COLO668 (cell line): ENCODE measurements at regions not wholly inside any gene's neighbourhood (a gene's known extent, or its start where the extent isn't known, plus 50 kb on each side); places are given as distances from the start of the nearest gene placed in this dataset.

Experiments
- DNase-seq: peaks from one replicate; lab custom pipeline; 2025; ENCODE audit not compliant: unreplicated experiment; lab: John Stamatoyannopoulos, UW

DNA sequence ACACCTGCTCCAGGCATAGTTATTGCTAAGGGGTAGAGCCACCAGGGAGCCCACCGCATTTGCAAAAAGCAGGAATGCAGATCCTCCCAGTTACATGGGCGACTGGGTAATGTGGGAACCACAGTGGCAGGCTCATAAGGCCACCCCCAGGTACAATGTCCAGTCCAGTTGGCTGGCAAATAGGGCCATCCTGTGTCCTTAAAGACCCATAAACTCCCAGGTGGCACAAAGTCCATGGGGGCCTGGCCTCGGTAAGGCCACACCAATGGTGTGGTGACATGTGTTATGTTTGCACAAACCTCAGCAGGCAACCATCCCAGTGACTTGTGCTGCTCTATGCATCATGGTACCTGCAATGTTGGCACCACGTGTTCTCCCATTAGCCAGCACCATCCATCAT, 283.6 kb upstream of the GYPC start:
- DNase-seq = no peak

DNA sequence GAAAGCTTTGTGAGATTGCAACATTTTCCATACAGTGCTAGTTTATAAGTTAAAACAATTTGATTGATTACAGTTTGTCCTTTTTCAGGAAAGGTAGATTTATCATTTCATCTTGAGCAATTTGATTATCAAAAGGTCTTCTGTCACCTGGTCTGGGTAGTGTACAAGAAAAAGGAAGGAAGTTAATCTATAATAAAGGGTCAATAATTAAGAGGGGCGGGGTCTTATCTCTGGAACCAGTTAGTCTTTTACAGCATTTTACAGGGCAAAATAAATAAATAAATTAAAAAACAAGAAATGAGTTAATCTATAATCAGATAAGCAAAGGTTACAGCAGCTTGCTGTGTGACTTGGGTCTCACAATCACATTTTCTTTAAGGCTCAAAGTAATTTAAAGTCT, 277.8 kb upstream of the GYPC start:
- no peak for DNase-seq

DNA sequence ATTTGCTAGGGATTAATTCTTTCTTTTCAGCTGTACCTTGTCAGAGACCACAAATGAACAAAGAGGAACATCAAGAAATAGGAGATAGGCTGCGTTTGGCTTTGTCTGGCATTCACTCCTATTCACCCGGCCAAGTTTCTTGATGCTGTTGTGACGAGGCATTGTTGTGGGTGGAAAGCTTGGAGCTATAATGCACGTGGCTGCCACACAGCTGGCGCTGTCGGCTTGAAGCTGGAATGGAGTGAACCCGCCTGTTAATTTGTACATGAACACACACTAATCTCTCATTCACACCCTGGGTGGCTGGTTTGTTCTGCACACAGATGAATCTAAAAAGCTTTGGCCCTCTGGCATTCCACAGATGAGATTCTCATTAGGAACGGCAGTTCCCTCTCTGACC, 274.9 kb upstream of the GYPC start:
- DNase-seq = no peak

DNA sequence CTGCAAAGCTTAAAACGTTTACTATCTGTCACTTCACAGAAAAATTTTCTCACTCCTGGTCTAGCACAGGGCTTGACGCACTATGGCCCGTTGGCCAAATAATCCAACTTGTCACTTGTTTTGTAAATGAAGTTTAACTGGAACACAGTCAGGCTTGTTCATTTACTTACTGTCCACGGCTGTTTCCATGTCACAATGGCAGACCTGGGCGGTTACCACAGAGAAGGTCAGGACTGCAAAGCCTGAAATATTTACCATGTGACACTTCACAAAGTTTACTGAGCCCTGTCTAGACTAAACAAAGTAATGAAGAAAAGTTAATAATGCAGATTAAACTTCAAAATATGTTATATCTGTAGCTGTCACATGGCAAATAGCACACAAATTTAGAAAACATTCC, 273.0 kb upstream of the GYPC start:
- DNase-seq = no peak

DNA sequence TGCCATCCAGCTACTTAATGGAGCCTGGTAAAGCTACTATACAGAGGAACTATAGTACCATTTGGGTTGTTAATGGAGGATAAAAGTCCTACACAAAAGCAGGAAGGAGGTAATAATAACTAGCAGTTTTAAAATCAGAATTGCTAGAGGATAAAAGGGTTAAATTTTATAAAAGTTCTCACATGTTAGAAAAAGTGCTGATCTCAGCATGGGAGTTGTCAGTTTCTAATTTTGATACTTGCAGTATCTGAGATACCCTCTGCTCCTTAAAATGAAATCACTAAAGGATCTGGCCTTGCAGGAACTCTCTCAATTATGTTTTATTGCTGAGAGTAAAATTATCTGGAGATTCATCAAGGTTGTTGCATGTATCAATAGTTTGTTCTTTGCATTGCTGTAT, 272.2 kb upstream of the GYPC start:
- DNase-seq = no peak

DNA sequence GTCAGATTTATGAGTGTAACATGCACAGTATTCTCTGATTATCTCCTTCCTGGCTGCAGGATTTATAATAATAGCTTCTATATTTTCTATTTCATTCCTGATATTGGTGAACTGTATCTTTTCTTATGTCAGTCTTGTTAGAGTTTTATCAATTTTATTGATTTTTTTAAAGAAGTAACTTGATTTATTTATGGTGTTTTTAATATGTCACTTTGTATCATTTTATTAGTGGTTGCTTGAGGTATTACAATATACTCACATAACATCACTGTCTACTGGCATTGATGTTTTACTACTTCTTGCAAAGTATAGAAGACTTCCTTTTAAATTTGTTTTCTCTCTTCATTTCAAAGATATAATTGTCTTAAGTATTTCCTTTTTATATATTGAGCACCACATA, 270.5 kb upstream of the GYPC start:
- no peak for DNase-seq

DNA sequence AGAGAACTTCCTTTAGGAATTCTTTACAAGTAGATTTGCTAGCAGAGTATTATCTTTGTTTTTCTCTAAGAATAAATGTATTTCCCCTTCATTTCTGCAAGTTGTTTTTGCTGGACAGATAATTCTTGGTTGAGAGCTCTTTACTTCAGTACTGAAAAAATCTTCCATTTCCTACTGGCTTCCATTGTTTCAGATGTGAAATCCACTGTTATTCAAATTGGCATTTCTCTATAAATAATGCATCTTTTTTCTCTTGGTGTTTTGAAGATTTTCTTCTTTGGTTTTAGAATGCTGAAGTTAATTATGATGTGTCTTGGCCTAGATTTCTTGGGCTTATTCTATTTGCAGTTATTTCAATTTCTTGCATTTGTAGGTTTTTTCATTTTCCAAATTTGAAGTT, 270.0 kb upstream of the GYPC start:
- no peak for DNase-seq

DNA sequence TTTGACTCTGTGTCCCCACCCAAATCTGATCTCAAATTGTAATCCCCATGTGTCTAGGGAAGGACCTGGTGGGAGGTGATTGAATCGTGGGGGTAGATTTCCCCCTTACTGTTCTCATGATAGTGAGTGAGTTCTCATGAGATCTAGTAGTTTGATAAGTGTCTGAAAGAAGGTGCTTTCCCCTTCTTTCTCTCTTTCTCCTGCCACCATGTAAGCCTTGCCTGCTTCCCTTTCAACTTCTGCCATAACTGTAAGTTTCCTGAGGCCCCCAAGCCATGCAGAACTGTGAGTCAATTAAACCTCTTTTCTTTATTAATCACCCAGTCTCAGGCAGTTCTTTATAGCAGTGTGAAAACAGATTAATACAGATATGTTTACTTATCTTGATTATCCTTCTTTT, 266.5 kb upstream of the GYPC start:
- no peak for DNase-seq

DNA sequence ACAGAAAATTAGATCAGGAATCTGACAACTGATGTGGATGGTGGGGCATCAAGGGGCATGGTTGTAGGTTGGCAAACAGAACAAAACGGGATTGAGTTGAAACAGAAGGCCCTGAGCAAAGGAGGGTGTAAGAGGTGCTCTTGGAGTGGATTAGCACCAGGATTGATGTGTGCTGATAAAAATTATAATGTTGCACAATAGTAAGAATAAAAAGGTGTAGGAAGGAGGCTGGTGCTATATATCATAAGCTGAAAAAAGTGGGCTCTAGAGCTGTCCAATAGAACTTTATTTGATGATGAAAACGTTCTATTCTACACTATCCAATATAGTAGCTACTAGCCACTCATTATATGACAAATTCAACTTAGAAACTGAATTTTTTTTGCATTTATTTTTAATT, 263.1 kb upstream of the GYPC start:
- DNase-seq = no peak

DNA sequence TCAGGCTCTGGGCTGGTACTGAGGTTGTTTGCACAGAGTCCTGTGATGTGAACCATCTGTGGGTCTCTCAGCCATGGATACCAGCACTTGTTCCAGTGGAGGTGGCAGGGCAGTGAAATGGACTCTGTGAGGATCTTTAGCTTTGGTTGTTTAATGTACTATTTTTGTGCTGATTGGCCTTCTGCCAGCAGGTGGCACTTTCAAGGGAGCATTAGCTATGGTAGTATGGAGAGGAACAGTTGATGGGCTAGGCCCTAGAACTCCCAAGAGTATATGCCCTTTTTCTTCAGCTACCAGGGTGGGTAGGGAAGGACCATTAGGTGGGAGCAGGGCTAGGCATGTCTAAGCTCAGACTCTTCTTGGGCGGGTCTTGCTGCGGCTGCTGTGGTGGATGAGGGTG, 257.0 kb upstream of the GYPC start:
- DNase-seq = peak; percentile 16

DNA sequence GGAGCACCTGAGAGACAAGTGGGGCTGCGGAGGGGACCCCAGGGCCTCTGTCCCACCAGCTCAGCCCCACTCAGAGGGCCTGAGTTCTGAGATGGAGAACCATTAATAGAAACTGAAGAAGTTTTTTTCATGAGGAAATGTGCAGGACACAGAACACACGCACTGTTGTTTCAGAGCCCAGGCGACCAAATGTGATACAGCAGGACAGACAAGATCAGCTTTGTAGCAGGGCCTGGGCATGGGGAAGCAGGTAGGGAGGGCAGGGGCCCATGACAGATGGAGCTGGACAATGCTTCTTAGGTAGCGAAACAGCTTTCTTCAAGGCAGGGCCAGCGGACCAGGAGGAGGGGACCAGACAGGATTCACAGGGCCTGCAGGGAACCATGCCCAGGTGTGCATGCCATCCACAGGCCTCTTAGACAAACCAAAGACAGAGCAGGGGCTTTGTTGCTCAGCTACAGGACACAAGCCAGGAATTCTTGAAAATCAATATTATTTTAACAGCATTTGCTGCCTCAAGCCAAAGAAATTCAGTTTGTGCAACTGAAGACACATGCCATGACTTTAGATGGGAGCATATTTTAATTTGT, 252.8 kb upstream of the GYPC start:
- no peak for DNase-seq

DNA sequence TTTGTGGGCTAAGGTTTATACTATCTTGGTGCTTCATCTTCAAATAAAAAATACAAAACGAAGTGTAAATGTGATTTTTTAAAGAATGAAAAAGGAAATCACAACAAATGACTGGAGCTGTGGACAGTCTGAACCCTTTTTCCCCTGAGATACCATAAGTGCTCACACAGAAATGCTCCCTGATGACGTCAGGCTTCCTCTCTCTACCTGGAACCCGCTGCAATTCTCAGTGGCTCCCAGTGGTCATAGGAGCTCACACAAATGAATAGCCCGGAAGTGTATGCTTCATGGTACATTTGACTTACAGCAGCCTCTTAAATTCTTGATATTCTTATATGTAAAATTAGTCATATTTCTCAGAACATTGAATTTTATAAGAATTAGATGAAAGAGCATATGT, 249.7 kb upstream of the GYPC start:
- no peak for DNase-seq

DNA sequence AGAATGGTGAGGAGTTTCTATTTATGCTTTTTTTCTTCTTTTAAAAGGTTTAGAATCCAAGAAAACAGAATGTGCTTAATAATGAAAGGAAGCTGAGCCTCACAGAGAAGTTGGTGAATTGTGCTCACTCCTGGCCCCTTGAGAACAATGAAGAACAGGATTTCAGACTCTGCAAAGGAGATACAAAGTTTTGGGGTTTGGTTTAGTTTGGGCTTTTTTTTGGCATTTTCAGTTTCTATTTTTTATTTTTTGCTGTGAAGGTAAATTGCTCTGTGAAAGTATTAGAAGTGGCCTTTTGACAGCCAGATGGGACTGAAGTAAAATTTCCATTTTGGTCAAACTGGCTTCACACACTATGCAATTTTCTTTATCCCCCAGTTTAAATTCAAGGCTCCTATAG, 247.3 kb upstream of the GYPC start:
- no peak for DNase-seq

DNA sequence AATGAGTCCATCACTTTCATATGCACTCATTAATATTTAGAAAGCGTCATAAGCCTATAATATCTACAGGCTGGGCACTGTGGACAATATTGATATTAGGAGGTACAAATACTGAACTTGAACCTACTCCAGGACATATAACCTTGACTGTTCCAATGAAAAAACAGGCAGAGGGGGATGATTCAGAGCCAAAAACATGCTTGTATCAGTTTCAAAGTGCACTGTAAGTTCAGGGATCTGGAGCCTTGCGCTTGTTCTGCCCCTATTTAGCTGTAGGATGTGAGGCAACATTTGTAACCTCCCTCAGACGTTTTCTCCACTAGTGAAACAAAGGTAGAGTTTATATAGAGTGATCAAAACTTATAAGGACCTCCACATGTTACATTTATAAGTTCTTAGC, 246.1 kb upstream of the GYPC start:
- no peak for DNase-seq

DNA sequence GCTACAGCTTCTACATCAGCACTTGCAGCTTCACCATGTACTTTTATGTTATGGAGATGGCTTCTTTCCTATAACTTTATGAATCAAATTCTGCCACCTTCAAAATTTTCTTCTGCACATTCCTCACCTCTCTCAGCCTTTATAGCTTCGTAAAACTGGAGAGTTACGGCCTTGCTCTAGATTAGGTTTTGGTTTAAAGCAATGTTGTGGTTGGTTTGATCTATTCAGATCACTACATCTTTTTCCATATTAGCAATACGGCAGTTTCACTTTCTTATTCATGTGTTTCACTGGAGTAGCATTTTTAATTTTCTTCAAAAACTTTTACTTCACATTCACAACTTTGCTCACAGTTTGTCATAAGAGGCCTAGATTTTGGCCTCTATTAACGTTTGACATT, 242.9 kb upstream of the GYPC start:
- no peak for DNase-seq

DNA sequence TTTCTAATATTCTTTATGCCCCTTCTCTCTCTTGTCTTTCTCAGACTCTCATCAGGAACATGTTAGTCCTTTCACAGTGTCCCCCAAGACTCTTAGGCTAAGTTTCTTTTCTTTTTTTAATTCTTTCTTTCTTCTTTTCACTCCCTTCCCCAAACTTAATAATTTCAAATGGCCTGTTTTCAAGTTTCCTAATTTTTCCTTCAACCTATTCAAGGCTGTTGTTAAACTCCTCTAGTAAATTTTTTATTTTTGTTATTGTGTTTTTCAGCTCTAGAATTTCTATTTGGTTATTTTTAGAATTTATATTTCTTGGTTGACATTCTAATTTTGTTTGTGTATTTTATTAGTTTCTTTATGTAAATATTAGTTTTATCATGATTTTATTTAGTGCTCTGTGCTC, 236.6 kb upstream of the GYPC start:
- no peak for DNase-seq

DNA sequence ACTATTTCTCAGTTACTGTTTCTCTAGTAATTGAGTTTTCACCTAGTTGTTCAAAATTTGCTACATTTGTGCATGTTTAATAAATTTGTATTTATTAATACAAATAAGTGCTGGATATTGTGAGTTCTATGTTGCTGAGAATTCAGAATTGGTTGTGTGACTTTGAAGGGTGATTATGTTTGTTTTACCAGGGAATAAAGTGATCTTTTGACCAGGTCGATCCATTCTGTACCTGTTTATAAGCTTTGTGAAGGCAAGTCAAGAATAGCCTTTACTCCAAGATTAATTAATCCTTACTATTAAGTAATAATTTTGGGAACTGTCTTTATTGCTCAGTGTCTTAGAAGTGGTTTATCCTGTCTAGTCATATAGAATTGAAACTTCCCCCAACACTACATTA, 230.0 kb upstream of the GYPC start:
- DNase-seq = no peak

DNA sequence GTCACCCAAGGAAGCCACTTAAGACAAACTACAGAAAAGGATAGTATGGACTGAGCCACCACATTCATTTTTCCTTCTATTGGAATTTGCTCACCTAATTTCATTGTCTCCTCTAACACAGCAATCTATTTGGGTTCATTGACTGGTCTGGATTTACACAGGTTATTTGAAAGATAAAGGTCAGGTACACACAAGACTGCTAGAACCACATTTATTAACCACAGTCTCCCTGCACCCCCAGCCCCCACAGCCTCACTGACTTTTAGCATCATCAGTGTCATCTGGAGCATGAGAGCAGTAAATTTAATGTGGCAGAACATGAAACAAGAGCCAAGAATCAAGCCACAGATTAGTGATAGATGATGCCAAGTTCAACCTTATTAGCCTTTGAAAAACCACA, 226.9 kb upstream of the GYPC start:
- DNase-seq = no peak

DNA sequence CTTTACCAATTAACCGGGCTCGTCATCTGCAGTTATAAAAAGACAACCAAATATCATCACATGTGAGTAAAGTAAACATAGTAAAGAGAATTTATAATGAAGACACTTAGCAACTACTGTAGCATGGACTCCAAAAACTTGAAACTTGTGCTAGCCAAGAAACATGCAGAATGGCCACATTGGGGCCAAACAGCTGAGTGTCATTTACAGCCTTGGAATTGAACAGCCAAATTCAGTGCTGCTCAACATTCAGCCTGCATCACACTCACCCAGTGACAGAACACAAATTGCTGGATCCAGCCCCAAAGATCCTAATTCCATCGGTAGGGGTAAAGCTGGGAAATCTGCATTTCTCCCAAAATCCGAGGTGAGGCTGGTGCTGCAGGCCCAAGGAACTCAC, 224.8 kb upstream of the GYPC start:
- no peak for DNase-seq

DNA sequence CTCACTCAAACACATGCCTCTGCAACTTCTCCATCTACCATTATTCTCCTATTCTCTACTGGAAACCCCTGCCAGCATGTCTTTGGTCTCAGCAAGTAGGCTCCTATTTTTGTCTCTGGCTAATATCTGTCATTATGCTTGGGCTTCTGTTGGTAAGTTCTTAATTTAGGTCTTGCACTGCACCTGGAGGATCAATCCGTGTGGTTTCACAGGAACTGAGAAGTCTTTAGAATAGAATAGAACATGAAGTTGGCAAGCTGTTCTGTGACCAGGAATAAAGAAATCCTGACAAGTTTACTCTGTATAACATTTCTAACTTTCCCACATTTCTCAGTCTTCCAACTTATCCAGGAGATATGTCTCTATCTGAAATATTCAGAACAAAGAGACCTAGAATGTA, 219.5 kb upstream of the GYPC start:
- DNase-seq = no peak

DNA sequence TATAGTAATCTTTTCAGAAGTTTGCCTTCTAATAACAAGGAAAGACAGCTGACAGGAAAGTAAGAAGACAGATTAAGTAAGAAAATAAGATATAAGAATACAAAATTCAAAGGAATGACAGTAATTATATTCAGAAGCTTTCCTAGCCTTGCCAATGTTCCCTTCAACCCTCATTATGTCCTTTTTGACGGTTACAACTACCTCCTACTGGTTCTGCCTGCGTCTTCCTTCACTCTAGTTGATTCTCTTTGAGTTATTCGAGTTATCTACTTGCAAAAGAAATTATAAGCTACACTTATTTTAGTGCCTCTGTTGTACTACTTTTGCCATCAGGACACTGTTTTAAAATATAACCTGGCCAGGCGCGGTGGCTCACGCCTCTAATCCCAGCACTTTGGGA, 218.9 kb upstream of the GYPC start:
- DNase-seq = no peak

DNA sequence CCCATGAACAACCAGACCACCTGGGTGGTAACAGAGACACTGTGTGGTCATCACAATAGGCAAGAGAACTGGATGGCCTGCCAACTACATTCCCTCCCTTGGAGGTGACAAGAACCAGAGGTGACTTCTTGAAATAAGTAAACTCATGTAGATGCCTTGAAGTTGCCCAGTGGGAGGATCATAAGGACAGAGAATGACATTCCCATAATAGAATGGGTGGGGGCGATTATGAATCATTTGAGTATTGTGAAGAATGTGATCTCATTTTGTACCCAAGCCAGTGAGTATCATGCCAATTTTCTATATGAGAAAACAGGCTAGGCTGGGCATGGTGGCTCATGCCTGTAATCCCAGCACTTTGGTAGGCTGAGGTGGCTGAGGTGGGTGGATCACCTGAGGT, 211.4 kb upstream of the GYPC start:
- DNase-seq = no peak

DNA sequence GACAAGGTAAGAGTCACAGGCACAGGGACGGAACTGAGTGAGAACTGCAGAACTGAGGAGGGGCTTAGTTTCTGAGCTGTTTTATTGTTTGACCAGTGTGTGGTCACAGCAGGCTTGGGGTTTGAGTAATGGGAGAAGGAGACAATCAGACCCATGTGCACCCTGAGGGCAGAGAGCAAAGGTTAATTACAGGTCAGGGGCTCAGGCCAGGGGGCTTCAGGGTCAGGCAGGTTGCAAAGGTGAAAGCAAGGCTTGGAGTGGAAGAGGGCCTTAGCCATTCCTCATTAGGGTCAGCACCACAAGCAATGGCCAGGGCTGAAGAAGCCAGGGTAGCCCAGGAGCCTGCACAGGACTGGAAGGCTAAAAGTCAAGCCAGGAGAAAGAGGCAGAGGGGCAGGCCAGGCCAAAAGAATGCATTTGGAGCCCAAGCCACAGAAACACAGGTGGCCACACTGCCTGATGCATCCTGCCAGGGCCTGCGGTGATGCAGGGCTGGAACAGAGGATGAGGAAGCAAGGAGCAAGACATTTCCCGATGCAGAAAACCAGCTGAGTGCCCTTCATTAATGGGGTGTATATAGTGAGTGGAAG, 209.8 kb upstream of the GYPC start:
- no peak for DNase-seq

DNA sequence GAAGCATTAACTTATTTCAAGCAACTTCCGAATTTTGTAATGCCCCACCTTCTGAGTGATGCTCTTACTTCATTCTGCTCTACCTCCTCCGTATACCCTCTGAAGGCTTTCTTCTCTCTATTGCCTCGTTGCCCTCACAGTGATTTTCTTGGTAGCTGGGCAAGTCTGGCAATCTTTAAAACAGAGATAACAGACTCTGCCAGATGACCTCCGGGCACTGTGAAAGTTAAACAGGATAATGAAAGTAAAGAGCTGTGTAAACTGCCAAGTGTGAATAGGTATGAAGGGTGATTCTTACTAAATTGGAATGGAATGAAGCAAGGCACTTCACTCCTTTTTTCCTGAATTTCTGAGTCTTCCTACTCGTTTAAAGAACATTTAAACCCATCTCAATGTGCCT, 207.3 kb upstream of the GYPC start:
- no peak for DNase-seq
